Testis (tissue), 2 donors: ENCODE measurements at regions not wholly inside any gene's neighbourhood (a gene's known extent, or its start where the extent isn't known, plus 50 kb on each side); places are given as distances from the start of the nearest gene placed in this dataset.

Experiments used
- DNase-seq: peaks from one replicate; pipeline ENCODE4 v3.0.0-alpha.2; 2019
- H3K27ac ChIP-seq, 2 donors: fragments of 200-600 bp; sonication (generic); one replicate each; pipeline ENCODE4 v1.5.1; 2019
- H3K27me3 ChIP-seq: fragments of 200-600 bp; sonication (generic); one replicate; pipeline ENCODE4 v1.5.1; 2019
- H3K36me3 ChIP-seq: fragments of 200-600 bp; sonication (generic); one replicate; pipeline ENCODE4 v1.5.1; 2017; ENCODE audit warnings: low read depth; ENCODE audit errors: missing control alignments
- H3K4me1 ChIP-seq: fragments of 200-600 bp; sonication (generic); one replicate; pipeline ENCODE4 v1.5.1; 2019
- H3K4me3 ChIP-seq, 2 donors: fragments of 200-600 bp; sonication (generic); one replicate each; pipeline ENCODE4 v1.5.1; 2017 to 2019
- H3K9me3 ChIP-seq: fragments of 200-600 bp; sonication (generic); one replicate; pipeline ENCODE4 v1.5.1; 2017
- POLR2A ChIP-seq: fragments of 450-650 bp; IDR thresholded peaks from one replicate; pipeline ENCODE4 v1.6.1; 2017; ENCODE audit warnings: antibody characterized with exemption, mild to moderate bottlenecking, moderate library complexity
- WGBS, 2 donors: methylation state at CpG; one replicate each; pipeline ENCODE4 v1.1.5; 2018; 5-methylcytosine and 5-hydroxymethylcytosine counted together
- intact Hi-C: fragments of 100-400 bp; cut with DNase I; formaldehyde crosslinking; loops from one replicate; pipeline ENCODE4 v1.15.1; 2023; ENCODE audit warnings: low total_unique reads
- TF ChIP-seq, protein P1 (sequence below), 3 experiments: fragments of 450-650 bp in 2 of 3; fragments of 200-600 bp in 1 of 3; sonication (generic) in 1 of 3; IDR thresholded peaks; one replicate each; pipeline ENCODE4 v1.5.1; 2016 to 2019; ENCODE audit warnings: antibody characterized with exemption in 3 of 3, mild to moderate bottlenecking in 2 of 3, moderate library complexity in 1 of 3

DNA sequence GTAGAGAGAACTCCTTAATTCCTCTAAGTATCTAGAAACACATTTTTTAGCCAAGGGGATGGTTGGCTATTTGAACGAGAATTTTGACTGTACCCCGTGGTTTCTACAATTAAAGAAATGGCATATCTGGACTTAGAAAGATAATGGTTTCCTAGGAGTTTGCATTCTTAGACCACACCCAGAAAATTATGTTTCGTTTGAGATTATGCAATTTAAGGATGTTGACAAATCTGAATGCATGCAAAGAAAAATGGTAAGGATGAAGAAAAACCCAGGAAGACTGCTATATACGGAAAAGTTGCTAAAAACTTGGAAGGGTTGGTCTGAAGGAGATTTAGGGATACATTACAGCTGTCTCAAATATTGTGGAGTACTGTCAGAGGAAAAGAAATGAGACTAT, 538.5 kb upstream of the WWC1 start:
- Histone ChIP-seq H3K4me1 (no peaks in the 10 kb centered on the region), H3K9me3 (no peaks in the 10 kb centered on the region), H3K4me3 (no peak overlapping the region), H3K27ac (no peak overlapping the region), H3K36me3 (no peaks in the 10 kb centered on the region), H3K27me3 (no peaks in the 10 kb centered on the region)
- TF ChIP-seq, protein P1, sequence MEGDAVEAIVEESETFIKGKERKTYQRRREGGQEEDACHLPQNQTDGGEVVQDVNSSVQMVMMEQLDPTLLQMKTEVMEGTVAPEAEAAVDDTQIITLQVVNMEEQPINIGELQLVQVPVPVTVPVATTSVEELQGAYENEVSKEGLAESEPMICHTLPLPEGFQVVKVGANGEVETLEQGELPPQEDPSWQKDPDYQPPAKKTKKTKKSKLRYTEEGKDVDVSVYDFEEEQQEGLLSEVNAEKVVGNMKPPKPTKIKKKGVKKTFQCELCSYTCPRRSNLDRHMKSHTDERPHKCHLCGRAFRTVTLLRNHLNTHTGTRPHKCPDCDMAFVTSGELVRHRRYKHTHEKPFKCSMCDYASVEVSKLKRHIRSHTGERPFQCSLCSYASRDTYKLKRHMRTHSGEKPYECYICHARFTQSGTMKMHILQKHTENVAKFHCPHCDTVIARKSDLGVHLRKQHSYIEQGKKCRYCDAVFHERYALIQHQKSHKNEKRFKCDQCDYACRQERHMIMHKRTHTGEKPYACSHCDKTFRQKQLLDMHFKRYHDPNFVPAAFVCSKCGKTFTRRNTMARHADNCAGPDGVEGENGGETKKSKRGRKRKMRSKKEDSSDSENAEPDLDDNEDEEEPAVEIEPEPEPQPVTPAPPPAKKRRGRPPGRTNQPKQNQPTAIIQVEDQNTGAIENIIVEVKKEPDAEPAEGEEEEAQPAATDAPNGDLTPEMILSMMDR (IDR thresholded peaks at IDR 0.05): no peak
- TF ChIP-seq POLR2A: no peak
- no peak for DNase-seq
- intact Hi-C loops: no loop called here
- WGBS, 2 donors: 79 to 85% methylated on average over 4 of the region's 4 CpGs

DNA sequence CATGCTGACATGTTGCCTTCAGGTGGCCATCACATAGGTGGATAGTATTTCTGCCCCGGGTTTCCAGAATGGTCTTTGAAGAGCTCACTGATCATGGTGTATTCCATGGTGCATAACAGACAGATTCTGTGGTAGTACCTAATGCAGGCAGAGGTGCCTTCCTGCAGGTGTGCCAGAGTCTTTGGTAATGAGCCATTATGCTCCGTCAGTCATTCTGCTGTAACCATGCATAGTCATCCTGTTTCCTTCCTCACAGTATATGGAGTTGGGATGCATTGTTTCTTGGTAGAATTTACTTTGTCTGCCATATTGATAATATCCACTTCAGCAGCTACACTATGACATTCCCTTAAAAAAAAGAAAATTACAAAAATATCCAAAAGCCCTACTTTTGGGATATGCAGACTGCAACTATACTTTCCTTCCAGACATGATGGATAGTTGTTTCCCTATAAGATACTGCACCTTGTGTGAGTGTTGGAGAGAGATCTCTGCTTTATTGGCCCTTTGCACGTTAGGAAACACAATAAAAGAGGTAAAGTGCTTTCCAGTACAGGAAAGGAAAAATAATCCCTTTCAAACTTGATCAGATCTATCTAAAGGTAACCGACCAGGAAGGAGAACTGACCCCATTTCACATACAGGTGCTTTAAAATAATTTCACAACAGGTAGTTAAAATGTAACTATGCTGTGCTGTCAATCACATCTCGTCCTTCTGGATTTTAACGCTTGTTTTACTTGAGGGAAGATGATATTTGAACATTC, 537.5 kb upstream of the WWC1 start:
- no peak for DNase-seq
- intact Hi-C loops: no loop called here
- no peak overlapping the region for H3K4me3 ChIP-seq
- no peak for TF ChIP-seq POLR2A
- TF ChIP-seq, protein P1 (IDR thresholded peaks at IDR 0.05): no peak
- H3K36me3 ChIP-seq: no peaks in the 10 kb centered on the region
- WGBS, 2 donors: 86 to 90% methylated on average over 6 of the region's 6 CpGs
- H3K27ac ChIP-seq: no peak overlapping the region
- no peaks in the 10 kb centered on the region for H3K9me3 ChIP-seq
- no peaks in the 10 kb centered on the region for H3K4me1 ChIP-seq
- H3K27me3 ChIP-seq: no peaks in the 10 kb centered on the region

DNA sequence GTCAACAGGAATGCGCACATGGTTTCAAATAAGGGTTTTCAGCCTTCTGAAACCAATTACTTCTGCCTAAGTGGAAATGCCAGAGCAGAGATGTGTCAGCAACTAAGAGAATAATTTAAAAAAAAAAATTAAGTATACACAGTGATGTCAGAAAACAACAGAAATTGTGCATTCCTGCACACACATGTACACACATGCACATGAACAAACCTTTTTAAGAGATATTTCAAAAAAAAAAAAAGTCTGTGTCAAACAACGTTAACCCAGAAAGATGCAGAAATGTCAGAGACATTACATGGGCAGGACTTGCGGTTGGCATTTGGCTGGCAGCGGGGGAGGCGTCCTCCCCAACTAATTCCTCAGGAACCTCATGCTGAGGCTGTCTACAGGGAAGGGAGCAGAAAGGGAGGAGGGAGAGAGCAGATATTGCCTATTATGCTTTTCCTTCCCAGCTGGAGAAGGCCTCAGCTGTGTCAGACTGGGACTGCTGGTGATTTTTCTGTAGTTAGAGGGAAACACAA, 536.9 kb upstream of the WWC1 start:
- WGBS, 2 donors: 81 to 85% methylated on average over 5 of the region's 5 CpGs
- no peaks in the 10 kb centered on the region for H3K27me3 ChIP-seq
- intact Hi-C loops: no loop called here
- no peaks in the 10 kb centered on the region for H3K4me1 ChIP-seq
- H3K27ac ChIP-seq: no peak overlapping the region
- TF ChIP-seq, protein P1 (IDR thresholded peaks at IDR 0.05): no peak
- no peak for TF ChIP-seq POLR2A
- no peak overlapping the region for H3K4me3 ChIP-seq
- DNase-seq: no peak
- H3K9me3 ChIP-seq: no peaks in the 10 kb centered on the region
- no peaks in the 10 kb centered on the region for H3K36me3 ChIP-seq

DNA sequence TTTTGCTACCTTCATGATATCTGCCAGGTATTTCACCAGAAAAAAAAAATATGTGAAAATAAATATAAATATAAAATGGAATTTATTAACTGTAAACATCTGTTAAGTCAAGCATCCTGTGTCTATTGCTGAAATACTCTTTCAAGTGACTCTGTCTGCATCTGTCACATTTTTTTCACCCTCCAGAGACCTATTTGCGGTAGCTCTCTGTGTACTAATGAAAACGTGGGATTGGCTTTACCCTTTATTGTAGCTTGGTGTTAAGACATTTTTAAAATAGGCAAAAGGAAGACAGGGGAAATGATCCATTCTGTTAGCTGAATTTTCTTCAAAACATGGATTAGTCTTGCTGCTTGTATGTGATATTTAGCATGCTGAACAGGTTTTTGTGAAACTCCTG, 536.0 kb upstream of the WWC1 start:
- Histone ChIP-seq H3K9me3 (no peaks in the 10 kb centered on the region), H3K27ac (no peak overlapping the region), H3K36me3 (no peaks in the 10 kb centered on the region), H3K4me3 (no peak overlapping the region), H3K4me1 (no peaks in the 10 kb centered on the region), H3K27me3 (no peaks in the 10 kb centered on the region)
- WGBS, 2 donors: 65% methylated on average over 2 of the region's 2 CpGs
- no peak for TF ChIP-seq POLR2A
- TF ChIP-seq, protein P1 (IDR thresholded peaks at IDR 0.05): no peak
- no peak for DNase-seq
- intact Hi-C loops: no loop called here
